Posterior cingulate gyrus (tissue), 11 donors: ENCODE measurements at regions not wholly inside any gene's neighbourhood (a gene's known extent, or its start where the extent isn't known, plus 50 kb on each side); places are given as distances from the start of the nearest gene placed in this dataset.
"Not testable (repeated sequence)": the region's sequence is repeated elsewhere in the genome, so short reads cannot be mapped to it uniquely, and the experiment has no call there.

ENCODE experiments used
- DNase-seq, 10 donors: peaks; one replicate each; pipeline versions ENCODE4 v3.0.0 to v3.0.0-alpha.2; 2020 to 2021; ENCODE audit warnings: mixed read lengths in 3 of 10
- intact Hi-C: fragments of 100-400 bp; cut with DNase I; formaldehyde crosslinking; loops from one replicate; pipeline ENCODE4 v1.15.1; 2023

- intact Hi-C loops, DNase-seq: not testable (repeated sequence)
Observed at GRCh38 chr18:1521588-1522248, 617.0 kb downstream of the ADCYAP1 start.

- no peak for DNase-seq
- intact Hi-C loops, result no loop called here
Observed at GRCh38 chr18:1522249-1522615, 617.6 kb downstream of the ADCYAP1 start.

GRCh38 chr18:1526991-1527390 lies 622.3 kb downstream of the ADCYAP1 start:
- DNase-seq, result no peak
- intact Hi-C loops, result no loop called here

- intact Hi-C loops, result no loop called here
- DNase-seq, result no peak
Observed at GRCh38 chr18:1527805-1528204, 623.1 kb downstream of the ADCYAP1 start.

GRCh38 chr18:1528447-1528846 lies 623.8 kb downstream of the ADCYAP1 start:
- intact Hi-C loops, result no loop called here
- DNase-seq, result no peak

GRCh38 chr18:1528964-1529509 lies 624.4 kb downstream of the ADCYAP1 start:
- intact Hi-C loops, result no loop called here
- DNase-seq, result no peak

- DNase-seq, result no peak
- intact Hi-C loops, result loop anchor here (2.0 kb wide), 1 partner anchor 52 kb away; no protein-coding TSS in a partner anchor
Observed at GRCh38 chr18:1530650-1531049, 626.0 kb downstream of the ADCYAP1 start.

- intact Hi-C loops, result no loop called here
- no peak for DNase-seq
Observed at GRCh38 chr18:1539276-1539675, 634.6 kb downstream of the ADCYAP1 start.

- intact Hi-C loops, result no loop called here
- DNase-seq, result peak in 1 of 10 donors; percentile 59
Observed at GRCh38 chr18:1541478-1541877, 636.8 kb downstream of the ADCYAP1 start.

GRCh38 chr18:1542230-1542774 lies 637.6 kb downstream of the ADCYAP1 start:
- DNase-seq, result no peak
- intact Hi-C loops, result no loop called here

GRCh38 chr18:1544016-1544415 lies 639.3 kb downstream of the ADCYAP1 start:
- no peak for DNase-seq
- intact Hi-C loops, result no loop called here

GRCh38 chr18:1557711-1558110 lies 653.0 kb downstream of the ADCYAP1 start:
- intact Hi-C loops, DNase-seq: not testable (repeated sequence)

GRCh38 chr18:1559563-1559962 lies 654.9 kb downstream of the ADCYAP1 start:
- DNase-seq, result no peak
- intact Hi-C loops, result no loop called here

- no peak for DNase-seq
- intact Hi-C loops, result no loop called here
Observed at GRCh38 chr18:1564793-1565192, 660.1 kb downstream of the ADCYAP1 start.

- intact Hi-C loops, result no loop called here
- no peak for DNase-seq
Observed at GRCh38 chr18:1571206-1571605, 666.5 kb downstream of the ADCYAP1 start.

- intact Hi-C loops, result no loop called here
- no peak for DNase-seq
Observed at GRCh38 chr18:1573732-1574131, 669.1 kb downstream of the ADCYAP1 start.

GRCh38 chr18:1575084-1575483 lies 670.4 kb downstream of the ADCYAP1 start:
- no peak for DNase-seq
- intact Hi-C loops, result no loop called here

- DNase-seq, result peak in 1 of 10 donors; percentile 60
- intact Hi-C loops, result no loop called here
Observed at GRCh38 chr18:1578505-1578904, 673.8 kb downstream of the ADCYAP1 start.

- no peak for DNase-seq
- intact Hi-C loops, result no loop called here
Observed at GRCh38 chr18:1581581-1581980, 676.9 kb downstream of the ADCYAP1 start.

GRCh38 chr18:1585881-1586488 lies 681.3 kb downstream of the ADCYAP1 start:
- intact Hi-C loops, result loop anchor here (5.0 kb wide), 1 partner anchor 961 kb away; no protein-coding TSS in a partner anchor
- no peak for DNase-seq

GRCh38 chr18:1593091-1593490 lies 688.4 kb downstream of the ADCYAP1 start:
- DNase-seq, result no peak
- intact Hi-C loops, result no loop called here

GRCh38 chr18:1595195-1595594 lies 690.5 kb downstream of the ADCYAP1 start:
- intact Hi-C loops, result no loop called here
- no peak for DNase-seq
